ENCODE measurements at regions not wholly inside any gene's neighbourhood (a gene's known extent, or its start where the extent isn't known, plus 50 kb on each side); places are given as distances from the start of the nearest gene placed in this dataset.
A peak's percentile ranks its signal among the peaks of the same experiment; 100 is the strongest.

DNA sequence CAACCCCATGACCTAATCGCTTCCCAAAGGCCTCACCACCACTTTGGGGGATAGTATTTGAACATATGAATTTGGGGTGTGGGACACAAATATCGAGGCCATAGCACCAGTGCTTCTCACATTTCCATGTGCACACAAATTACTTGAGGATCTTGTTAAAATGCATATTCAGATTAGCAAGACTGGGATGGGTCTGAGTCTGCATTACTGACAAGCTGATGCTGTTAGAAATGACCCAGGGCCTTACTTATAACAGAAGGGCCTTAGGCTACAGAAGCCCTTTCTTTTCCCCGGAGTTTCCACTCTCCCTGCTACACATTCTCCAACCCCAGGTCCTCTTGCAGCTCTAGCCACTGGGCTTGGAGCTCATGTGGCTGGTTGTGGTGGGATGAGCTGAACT, 141.5 kb upstream of the LRFN2 start:
- no peak overlapping the region for H3K27ac Mint-ChIP-seq
- H3K4me1 ChIP-seq (ENCODE audit: control insufficient read depth, insufficient read depth, low read length) = no peaks in the 10 kb centered on the region
- H3K36me3 Mint-ChIP-seq (ENCODE audit: low read depth) = no peaks in the 10 kb centered on the region
- TF ChIP-seq CTCF (conservative IDR thresholded peaks at IDR 0.05) = no peak
- no peak for DNase-seq
- peaks cover 12% of the 10 kb centered on the region for H3K4me1 Mint-ChIP-seq
- H3K9ac ChIP-seq (ENCODE audit: extremely low read depth, low read length, poor library complexity, severe bottlenecking) = no peak overlapping the region
- H3K9me3 ChIP-seq (ENCODE audit: control insufficient read depth, low read length) = no peaks in the 10 kb centered on the region
- no peak overlapping the region for H3K4me3 ChIP-seq (ENCODE audit: low read length)
- H3K4me3 Mint-ChIP-seq = no peak overlapping the region
- no peaks in the 10 kb centered on the region for H3K9me3 Mint-ChIP-seq
- 80 to 95% methylated on average over 1 to 3 of the region's 3 CpGs for WGBS, 2 experiments (ENCODE audit: insufficient coverage in 1 of 2, insufficient read length in 1 of 2)
- H3K27me3 Mint-ChIP-seq (ENCODE audit: insufficient read depth) = peaks cover 11% of the 10 kb centered on the region
- no peak overlapping the region for H3K27ac ChIP-seq (ENCODE audit: low read depth, low read length)
- H3K36me3 ChIP-seq (ENCODE audit: control insufficient read depth, insufficient read depth, low read length) = no peaks in the 10 kb centered on the region
- peaks cover 24% of the 10 kb centered on the region for H3K27me3 ChIP-seq (ENCODE audit: control insufficient read depth, insufficient read depth, low read length, poor library complexity, severe bottlenecking)

DNA sequence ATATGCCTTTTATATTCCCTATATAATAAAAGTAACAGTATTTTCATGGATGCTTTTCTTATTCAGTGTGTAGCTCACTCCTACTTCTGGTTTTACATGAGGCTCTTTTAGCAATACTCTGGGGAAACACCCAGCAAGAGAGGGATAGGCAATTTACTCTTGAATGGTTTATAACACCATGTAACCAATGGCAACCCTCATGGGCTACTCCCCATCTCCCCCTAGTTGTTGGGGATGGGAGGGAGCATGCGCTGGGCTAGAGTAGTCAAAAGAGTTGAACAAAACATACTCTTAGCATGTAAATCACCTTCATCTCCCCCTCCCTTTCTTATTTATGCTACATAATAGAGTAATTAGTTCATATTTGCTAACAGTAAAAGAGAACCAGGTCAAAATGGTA, 140.1 kb upstream of the LRFN2 start:
- Histone ChIP-seq H3K9me3 (ENCODE audit: control insufficient read depth, low read length) (no peaks in the 10 kb centered on the region), H3K9ac (ENCODE audit: extremely low read depth, low read length, poor library complexity, severe bottlenecking) (no peak overlapping the region), H3K27ac (ENCODE audit: low read depth, low read length) (no peak overlapping the region), H3K4me1 (ENCODE audit: control insufficient read depth, insufficient read depth, low read length) (peaks cover 2% of the 10 kb centered on the region), H3K36me3 (ENCODE audit: control insufficient read depth, insufficient read depth, low read length) (no peaks in the 10 kb centered on the region), H3K27me3 (ENCODE audit: control insufficient read depth, insufficient read depth, low read length, poor library complexity, severe bottlenecking) (peaks cover 22% of the 10 kb centered on the region), H3K4me3 (ENCODE audit: low read length) (no peak overlapping the region)
- Mint-ChIP-seq H3K9me3 (no peaks in the 10 kb centered on the region), H3K4me1 (peaks cover 13% of the 10 kb centered on the region), H3K4me3 (no peak overlapping the region), H3K27me3 (ENCODE audit: insufficient read depth) (peaks cover 7% of the 10 kb centered on the region), H3K36me3 (ENCODE audit: low read depth) (no peaks in the 10 kb centered on the region), H3K27ac (no peak overlapping the region)
- no CpG with 5 or more reads among the region's 1 CpG for WGBS, 2 experiments (ENCODE audit: insufficient coverage in 1 of 2, insufficient read length in 1 of 2)
- TF ChIP-seq CTCF (conservative IDR thresholded peaks at IDR 0.05) = peak; percentile 64
- DNase-seq = peak; percentile 64

- no peaks in the 10 kb centered on the region for H3K36me3 Mint-ChIP-seq (ENCODE audit: low read depth)
- no peaks in the 10 kb centered on the region for H3K9me3 Mint-ChIP-seq
- H3K4me3 ChIP-seq (ENCODE audit: low read length) = no peak overlapping the region
- no peak overlapping the region for H3K27ac Mint-ChIP-seq
- no peak for TF ChIP-seq CTCF (conservative IDR thresholded peaks at IDR 0.05)
- H3K9ac ChIP-seq (ENCODE audit: extremely low read depth, low read length, poor library complexity, severe bottlenecking) = no peak overlapping the region
- no peak overlapping the region for H3K4me3 Mint-ChIP-seq
- H3K36me3 ChIP-seq (ENCODE audit: control insufficient read depth, insufficient read depth, low read length) = no peaks in the 10 kb centered on the region
- peaks cover 16% of the 10 kb centered on the region for H3K4me1 Mint-ChIP-seq
- peaks cover 4% of the 10 kb centered on the region for H3K4me1 ChIP-seq (ENCODE audit: control insufficient read depth, insufficient read depth, low read length)
- peaks cover 19% of the 10 kb centered on the region for H3K27me3 ChIP-seq (ENCODE audit: control insufficient read depth, insufficient read depth, low read length, poor library complexity, severe bottlenecking)
- WGBS, 2 experiments (ENCODE audit: insufficient coverage in 1 of 2, insufficient read length in 1 of 2) = 93% methylated on average over 4 of the region's 5 CpGs; no CpG with 5 or more reads in 1 of the 2 experiments
- DNase-seq = no peak
- H3K27ac ChIP-seq (ENCODE audit: low read depth, low read length) = no peak overlapping the region
- no peaks in the 10 kb centered on the region for H3K9me3 ChIP-seq (ENCODE audit: control insufficient read depth, low read length)
- H3K27me3 Mint-ChIP-seq (ENCODE audit: insufficient read depth) = peaks cover 7% of the 10 kb centered on the region
Observed at GRCh38 chr6:40726853-40727252, 139.7 kb upstream of the LRFN2 start.
